ENCODE measurements at regions not wholly inside any gene's neighbourhood (a gene's known extent, or its start where the extent isn't known, plus 50 kb on each side); places are given as distances from the start of the nearest gene placed in this dataset.

GRCh38 chr10:55280696-55281095, 479.7 kb upstream of the PCDH15 start:
- no peak for TF ChIP-seq CTCF (IDR thresholded peaks at IDR 0.05)
- TF ChIP-seq POLR2A (IDR thresholded peaks at IDR 0.05), result no peak

All from sigmoid colon (tissue), 3 donors.